K562 (cell line): ENCODE measurements at regions not wholly inside any gene's neighbourhood (a gene's known extent, or its start where the extent isn't known, plus 50 kb on each side); places are given as distances from the start of the nearest gene placed in this dataset.

Source experiments
- ATAC-seq: fragments of 200-7000 bp; cut with Tn5 transposase; 3 replicates; pipeline ENCODE4 v1.9.1; 2020; ENCODE audit warnings: moderate library complexity
- BruUV-seq: library from RNA; stranded (reverse); fragments of 400-500 nt; replicated peaks from 2 replicates; lab custom pipeline; 2021; lab: Mats Ljungman, UMichigan
- CTCF ChIA-PET: fragments of 300-600 bp; formaldehyde crosslinking; extraction: SDS; loops from one replicate; lab custom pipeline; 2021; ENCODE audit warnings: low intra/inter-chr PET ratio; lab: Yijun Ruan, JAX
- POLR2A ChIA-PET: fragments of 300-600, 350-650 bp; sonication (Branson Sonifier 250); formaldehyde crosslinking; extraction: SDS; loops from one replicate; lab custom pipeline; 2021; ENCODE audit warnings: antibody characterized with exemption, inconsistent platforms; lab: Yijun Ruan, JAX
- DNase-seq, 4 experiments: peaks; one replicate each; pipeline versions ENCODE4 v3.0.0 to v3.0.0-alpha.2; 2011 to 2018; ENCODE audit warnings: low spot score in 3 of 4, mixed read lengths in 3 of 4; ENCODE audit errors: extremely low read depth in 1 of 4
- FAIRE-seq: peaks from 2 replicates; lab custom pipeline; 2011; peaks lifted over from hg19 to GRCh38; lab: Jason Lieb, UNC
- H2AFZ ChIP-seq: 2 replicates; pipeline ENCODE4 v1.6.0; 2011; ENCODE audit warnings: low read depth, low read length, control low read depth, inconsistent platforms
- H3K27ac ChIP-seq: fragments of 200-600 bp; 3 replicates; pipeline ENCODE4 v1.8.0; 2011; ENCODE audit warnings: low read depth, mild to moderate bottlenecking, control low read depth, inconsistent platforms, low read length, moderate library complexity, mixed read lengths; ENCODE audit errors: extremely low read depth
- H3K27me3 ChIP-seq, 2 experiments: fragments of 300-600 bp in 1 of 2; 2 replicates in 1 of 2; 3 replicates in 1 of 2; pipeline versions ENCODE4 v1.6.0 to v1.8.0; 2011; ENCODE audit warnings: inconsistent platforms in 2 of 2, low read length in 2 of 2, mild to moderate bottlenecking in 1 of 2, mixed read lengths in 1 of 2, moderate library complexity in 1 of 2; ENCODE audit not compliant: control insufficient read depth in 2 of 2, insufficient read depth in 2 of 2
- H3K36me3 ChIP-seq: fragments of 300-600 bp; 3 replicates; pipeline ENCODE4 v1.8.0; 2011; ENCODE audit warnings: mild to moderate bottlenecking, low read length, inconsistent platforms; ENCODE audit not compliant: control insufficient read depth, insufficient read depth
- H3K4me1 ChIP-seq, 2 experiments: fragments of 200-600 bp in 1 of 2; replicated peaks in 1 of 2; 2 replicates in 1 of 2; 3 replicates in 1 of 2; pipeline versions ENCODE4 v1.5.1 to v1.8.0; 2011; ENCODE audit warnings: inconsistent platforms in 2 of 2, low read length in 2 of 2, mild to moderate bottlenecking in 1 of 2, mixed read lengths in 1 of 2, moderate library complexity in 1 of 2; ENCODE audit not compliant: control insufficient read depth in 2 of 2, insufficient read depth in 2 of 2
- H3K4me2 ChIP-seq: 2 replicates; pipeline ENCODE4 v1.6.1; 2011; ENCODE audit warnings: low read length, control low read depth, inconsistent platforms, mixed read lengths; ENCODE audit not compliant: insufficient read depth
- H3K4me3 ChIP-seq: fragments of 200-600 bp; sonication (generic), shearing (Covaris generic); 2 replicates; pipeline ENCODE4 v1.5.1; 2016; ENCODE audit warnings: control low read depth, inconsistent platforms
- H3K79me2 ChIP-seq: fragments of 200-600 bp; 3 replicates; pipeline ENCODE4 v1.8.0; 2011; ENCODE audit warnings: low read length, inconsistent platforms; ENCODE audit not compliant: control insufficient read depth, insufficient read depth
- H3K9ac ChIP-seq, 2 experiments: 2 replicates each; pipeline versions ENCODE4 v1.6.0 to v1.6.1; 2011; ENCODE audit warnings: low read depth in 2 of 2, low read length in 2 of 2, control low read depth in 1 of 2, inconsistent platforms in 1 of 2, mild to moderate bottlenecking in 1 of 2, mixed read lengths in 1 of 2; ENCODE audit not compliant: insufficient read depth in 1 of 2
- H3K9me1 ChIP-seq: one replicate; pipeline ENCODE4 v1.6.0; 2011; ENCODE audit warnings: inconsistent platforms, mild to moderate bottlenecking, low read length, moderate library complexity; ENCODE audit not compliant: control insufficient read depth, insufficient read depth
- H3K9me3 ChIP-seq: replicated peaks from 2 replicates; pipeline ENCODE4 v1.5.1; 2011; ENCODE audit warnings: low read depth, low read length, inconsistent platforms; ENCODE audit not compliant: control insufficient read depth, insufficient read depth
- H4K20me1 ChIP-seq: replicated peaks from 2 replicates; pipeline ENCODE4 v1.6.1; 2011; ENCODE audit warnings: low read length, inconsistent platforms, mixed read lengths; ENCODE audit not compliant: control insufficient read depth, insufficient read depth
- DIDO1 ChIP-seq: fragments of 450-650 bp; IDR thresholded peaks from 2 replicates; pipeline ENCODE4 v1.6.1; 2016; ENCODE audit warnings: low read depth, missing biosample characterization, missing genetic modification characterization
- EP300 ChIP-seq: IDR thresholded peaks from 2 replicates; pipeline ENCODE4 v1.6.1; 2012; ENCODE audit warnings: low read length, improper control_type of control experiment
- L3MBTL2 ChIP-seq: fragments of 450-650 bp; IDR thresholded peaks from 2 replicates; pipeline ENCODE4 v1.6.1; 2016; ENCODE audit warnings: mild to moderate bottlenecking, moderate library complexity
- ZBTB26 ChIP-seq: fragments of 450-650 bp; formaldehyde crosslinking; IDR thresholded peaks from 2 replicates; pipeline ENCODE4 v1.4.0; 2022; ENCODE audit warnings: missing genetic modification characterization
- ZNF197 ChIP-seq: fragments of 200-800 bp; sonication (Bioruptor generic); IDR thresholded peaks from 2 replicates; pipeline ENCODE4 v1.6.1; 2016; ENCODE audit warnings: low read depth, missing genetic modification characterization, missing compliant biosample characterization
- WGBS: fragments of 100-300 bp; shearing (Covaris generic); methylation state at CpG from one replicate; pipeline ENCODE4 v1.1.6; 2016; ENCODE audit warnings: low coverage, mixed read lengths; ENCODE audit not compliant: insufficient coverage; ENCODE audit errors: missing lambda C conversion rate; 5-methylcytosine and 5-hydroxymethylcytosine counted together
- in situ Hi-C: fragments of 300-500 bp; cut with MboI; formaldehyde crosslinking; loops from 4 replicates; pipeline ENCODE4 v1.15.0; 2018; ENCODE audit warnings: inconsistent platforms, mixed read lengths
- intact Hi-C: fragments of 100-400 bp; cut with micrococcal nuclease; formaldehyde crosslinking; loops from 2 replicates; pipeline ENCODE4 v1.14.2; 2022

- Histone ChIP-seq H4K20me1 (no peaks in the 10 kb centered on the region), H3K4me2 (no peak overlapping the region), H3K4me1 (no peaks in the 10 kb centered on the region), H3K27ac (no peak overlapping the region), H3K27me3 (no peaks in the 10 kb centered on the region), H3K9me1 (no peaks in the 10 kb centered on the region), H3K79me2 (no peaks in the 10 kb centered on the region), H3K36me3 (no peaks in the 10 kb centered on the region), H3K9ac (no peak overlapping the region), H3K4me3 (no peak overlapping the region), H3K9me3 (no peaks in the 10 kb centered on the region), H2AFZ (no peak overlapping the region)
- POLR2A ChIA-PET, result no interaction called here
- WGBS, result 0% methylated on average over 5 of the region's 5 CpGs
- no peak for TF ChIP-seq ZBTB26 (CRISPR knock-in tag)
- FAIRE-seq (no peak), DNase-seq (no peak), ATAC-seq (no peak)
- intact Hi-C loops, result no loop called here
- in situ Hi-C loops, result no loop called here
- CTCF ChIA-PET, result no interaction called here
- no TSS peak for BruUV-seq
Measured at GRCh38 chr14:40003773-40004172, 571.5 kb upstream of the FBXO33 start.

GRCh38 chr14:39998854-39999253 lies 566.6 kb upstream of the FBXO33 start:
- Histone ChIP-seq H3K9me1 (no peaks in the 10 kb centered on the region), H3K4me2 (no peak overlapping the region), H3K4me3 (no peak overlapping the region), H3K27me3 (no peaks in the 10 kb centered on the region), H3K4me1 (no peaks in the 10 kb centered on the region), H3K9me3 (no peaks in the 10 kb centered on the region), H3K36me3 (no peaks in the 10 kb centered on the region), H3K79me2 (no peaks in the 10 kb centered on the region), H3K27ac (no peak overlapping the region), H3K9ac (no peak overlapping the region), H4K20me1 (no peaks in the 10 kb centered on the region), H2AFZ (no peak overlapping the region)
- 0% methylated on average over 6 of the region's 6 CpGs for WGBS
- CTCF ChIA-PET, result no interaction called here
- no TSS peak for BruUV-seq
- POLR2A ChIA-PET, result no interaction called here
- ATAC-seq (no peak), FAIRE-seq (no peak), DNase-seq (no peak)
- intact Hi-C loops (no loop called here), in situ Hi-C loops (no loop called here)
- no peak for TF ChIP-seq EP300
- TF ChIP-seq ZNF197, result no peak
- no peak for TF ChIP-seq L3MBTL2
- TF ChIP-seq DIDO1 (tag), result no peak
